ENCODE measurements at regions not wholly inside any gene's neighbourhood (a gene's known extent, or its start where the extent isn't known, plus 50 kb on each side); places are given as distances from the start of the nearest gene placed in this dataset.

- TF ChIP-seq ZNF788 (CRISPR knock-in tag; IDR thresholded peaks at IDR 0.05; ENCODE audit: borderline replicate concordance): no peak
- no peak for TF ChIP-seq RXRA (CRISPR knock-in tag; IDR thresholded peaks at IDR 0.05)
- TF ChIP-seq BORCS8-MEF2B (CRISPR knock-in tag; IDR thresholded peaks at IDR 0.05): no peak
- no peak for TF ChIP-seq ZFYVE20 (CRISPR knock-in tag; IDR thresholded peaks at IDR 0.05; ENCODE audit: borderline replicate concordance, low read depth)
- TF ChIP-seq MAFK (conservative IDR thresholded peaks at IDR 0.05 in 1 of 2, IDR thresholded peaks at IDR 0.05 in 1 of 2; ENCODE audit: low read length in 2 of 2): no peak
- TF ChIP-seq XRCC5 (optimal IDR thresholded peaks at IDR 0.05; ENCODE audit: low read length): no peak
- no peak for TF ChIP-seq STAT6 (CRISPR knock-in tag; IDR thresholded peaks at IDR 0.05; ENCODE audit: borderline replicate concordance)
- TF ChIP-seq ELF3 (CRISPR knock-in tag; IDR thresholded peaks at IDR 0.05): no peak
- TF ChIP-seq, protein P1, sequence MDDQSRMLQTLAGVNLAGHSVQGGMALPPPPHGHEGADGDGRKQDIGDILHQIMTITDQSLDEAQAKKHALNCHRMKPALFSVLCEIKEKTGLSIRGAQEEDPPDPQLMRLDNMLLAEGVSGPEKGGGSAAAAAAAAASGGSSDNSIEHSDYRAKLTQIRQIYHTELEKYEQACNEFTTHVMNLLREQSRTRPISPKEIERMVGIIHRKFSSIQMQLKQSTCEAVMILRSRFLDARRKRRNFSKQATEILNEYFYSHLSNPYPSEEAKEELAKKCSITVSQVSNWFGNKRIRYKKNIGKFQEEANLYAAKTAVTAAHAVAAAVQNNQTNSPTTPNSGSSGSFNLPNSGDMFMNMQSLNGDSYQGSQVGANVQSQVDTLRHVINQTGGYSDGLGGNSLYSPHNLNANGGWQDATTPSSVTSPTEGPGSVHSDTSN (CRISPR knock-in tag; IDR thresholded peaks at IDR 0.05; ENCODE audit: borderline replicate concordance): no peak
- no peak for TF ChIP-seq ZSCAN30 (CRISPR knock-in tag; IDR thresholded peaks at IDR 0.05)
- no peak for TF ChIP-seq TAF15 (IDR thresholded peaks at IDR 0.05; ENCODE audit: low read depth, low read length, poor library complexity, severe bottlenecking)
- TF ChIP-seq, protein P2, sequence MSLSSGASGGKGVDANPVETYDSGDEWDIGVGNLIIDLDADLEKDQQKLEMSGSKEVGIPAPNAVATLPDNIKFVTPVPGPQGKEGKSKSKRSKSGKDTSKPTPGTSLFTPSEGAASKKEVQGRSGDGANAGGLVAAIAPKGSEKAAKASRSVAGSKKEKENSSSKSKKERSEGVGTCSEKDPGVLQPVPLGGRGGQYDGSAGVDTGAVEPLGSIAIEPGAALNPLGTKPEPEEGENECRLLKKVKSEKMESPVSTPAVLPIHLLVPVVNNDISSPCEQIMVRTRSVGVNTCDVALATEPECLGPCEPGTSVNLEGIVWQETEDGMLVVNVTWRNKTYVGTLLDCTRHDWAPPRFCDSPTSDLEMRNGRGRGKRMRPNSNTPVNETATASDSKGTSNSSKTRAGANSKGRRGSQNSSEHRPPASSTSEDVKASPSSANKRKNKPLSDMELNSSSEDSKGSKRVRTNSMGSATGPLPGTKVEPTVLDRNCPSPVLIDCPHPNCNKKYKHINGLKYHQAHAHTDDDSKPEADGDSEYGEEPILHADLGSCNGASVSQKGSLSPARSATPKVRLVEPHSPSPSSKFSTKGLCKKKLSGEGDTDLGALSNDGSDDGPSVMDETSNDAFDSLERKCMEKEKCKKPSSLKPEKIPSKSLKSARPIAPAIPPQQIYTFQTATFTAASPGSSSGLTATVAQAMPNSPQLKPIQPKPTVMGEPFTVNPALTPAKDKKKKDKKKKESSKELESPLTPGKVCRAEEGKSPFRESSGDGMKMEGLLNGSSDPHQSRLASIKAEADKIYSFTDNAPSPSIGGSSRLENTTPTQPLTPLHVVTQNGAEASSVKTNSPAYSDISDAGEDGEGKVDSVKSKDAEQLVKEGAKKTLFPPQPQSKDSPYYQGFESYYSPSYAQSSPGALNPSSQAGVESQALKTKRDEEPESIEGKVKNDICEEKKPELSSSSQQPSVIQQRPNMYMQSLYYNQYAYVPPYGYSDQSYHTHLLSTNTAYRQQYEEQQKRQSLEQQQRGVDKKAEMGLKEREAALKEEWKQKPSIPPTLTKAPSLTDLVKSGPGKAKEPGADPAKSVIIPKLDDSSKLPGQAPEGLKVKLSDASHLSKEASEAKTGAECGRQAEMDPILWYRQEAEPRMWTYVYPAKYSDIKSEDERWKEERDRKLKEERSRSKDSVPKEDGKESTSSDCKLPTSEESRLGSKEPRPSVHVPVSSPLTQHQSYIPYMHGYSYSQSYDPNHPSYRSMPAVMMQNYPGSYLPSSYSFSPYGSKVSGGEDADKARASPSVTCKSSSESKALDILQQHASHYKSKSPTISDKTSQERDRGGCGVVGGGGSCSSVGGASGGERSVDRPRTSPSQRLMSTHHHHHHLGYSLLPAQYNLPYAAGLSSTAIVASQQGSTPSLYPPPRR (CRISPR knock-in tag; IDR thresholded peaks at IDR 0.05; ENCODE audit: borderline replicate concordance): no peak
These were observed 1100.2 kb downstream of the CBLN2 start (continued) for GRCh38 chr18:71443706-71444480.

Measured in HepG2 (cell line).